NB4 (cell line): ENCODE measurements at regions not wholly inside any gene's neighbourhood (a gene's known extent, or its start where the extent isn't known, plus 50 kb on each side); places are given as distances from the start of the nearest gene placed in this dataset.

Experiments used
- POLR2A ChIP-seq: IDR thresholded peaks from 2 replicates; pipeline ENCODE4 v1.6.1; 2011; ENCODE audit warnings: mild to moderate bottlenecking; ENCODE audit not compliant: insufficient read length; ENCODE audit errors: extremely low read depth
- TF ChIP-seq, protein P1 (sequence below): IDR thresholded peaks from one replicate; pipeline ENCODE4 v1.5.1; 2012; ENCODE audit warnings: low read depth, low read length
- TF ChIP-seq, protein P2 (sequence below): IDR thresholded peaks from 2 replicates; pipeline ENCODE4 v1.6.1; 2011; ENCODE audit warnings: low read depth, low read length

DNA sequence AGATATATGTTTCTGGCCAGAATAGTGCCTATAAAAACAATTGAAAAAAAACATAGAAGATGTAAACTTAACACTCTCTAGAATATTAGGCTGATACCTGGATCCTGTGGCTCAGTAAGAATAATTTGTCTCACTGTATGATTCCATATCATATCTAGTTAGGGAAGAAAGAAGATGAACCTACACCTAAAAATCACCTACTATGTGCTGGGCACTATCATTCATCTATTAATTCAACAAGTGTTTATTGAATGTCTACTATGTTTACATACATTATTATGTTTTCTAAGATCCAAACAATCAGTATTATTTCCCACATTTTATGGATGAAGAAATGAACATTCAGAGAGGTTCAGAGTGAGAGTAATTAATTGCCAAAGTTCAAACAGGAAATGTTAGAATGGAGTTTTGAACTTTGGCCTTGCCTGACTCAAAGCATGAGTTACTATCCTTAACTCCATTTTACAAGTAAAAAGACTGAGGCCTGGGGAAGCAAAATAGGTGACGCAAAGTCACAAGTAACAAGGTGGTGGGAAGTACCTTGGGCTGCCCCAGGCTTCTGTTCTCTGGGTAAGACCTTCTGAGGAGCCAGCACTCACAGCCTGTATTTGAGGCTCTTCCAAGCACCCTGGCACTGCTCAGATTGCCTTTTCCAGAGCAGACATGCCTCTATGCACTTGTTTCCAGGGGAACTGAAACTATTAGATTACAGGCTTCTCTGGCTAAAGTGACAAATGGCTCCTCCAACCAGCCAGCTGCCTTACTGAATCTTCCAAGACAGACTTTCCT is 111.1 kb upstream of the ACSL4 start:
- no peak for TF ChIP-seq POLR2A
- TF ChIP-seq, protein P1, sequence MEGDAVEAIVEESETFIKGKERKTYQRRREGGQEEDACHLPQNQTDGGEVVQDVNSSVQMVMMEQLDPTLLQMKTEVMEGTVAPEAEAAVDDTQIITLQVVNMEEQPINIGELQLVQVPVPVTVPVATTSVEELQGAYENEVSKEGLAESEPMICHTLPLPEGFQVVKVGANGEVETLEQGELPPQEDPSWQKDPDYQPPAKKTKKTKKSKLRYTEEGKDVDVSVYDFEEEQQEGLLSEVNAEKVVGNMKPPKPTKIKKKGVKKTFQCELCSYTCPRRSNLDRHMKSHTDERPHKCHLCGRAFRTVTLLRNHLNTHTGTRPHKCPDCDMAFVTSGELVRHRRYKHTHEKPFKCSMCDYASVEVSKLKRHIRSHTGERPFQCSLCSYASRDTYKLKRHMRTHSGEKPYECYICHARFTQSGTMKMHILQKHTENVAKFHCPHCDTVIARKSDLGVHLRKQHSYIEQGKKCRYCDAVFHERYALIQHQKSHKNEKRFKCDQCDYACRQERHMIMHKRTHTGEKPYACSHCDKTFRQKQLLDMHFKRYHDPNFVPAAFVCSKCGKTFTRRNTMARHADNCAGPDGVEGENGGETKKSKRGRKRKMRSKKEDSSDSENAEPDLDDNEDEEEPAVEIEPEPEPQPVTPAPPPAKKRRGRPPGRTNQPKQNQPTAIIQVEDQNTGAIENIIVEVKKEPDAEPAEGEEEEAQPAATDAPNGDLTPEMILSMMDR: no peak
- TF ChIP-seq, protein P2, sequence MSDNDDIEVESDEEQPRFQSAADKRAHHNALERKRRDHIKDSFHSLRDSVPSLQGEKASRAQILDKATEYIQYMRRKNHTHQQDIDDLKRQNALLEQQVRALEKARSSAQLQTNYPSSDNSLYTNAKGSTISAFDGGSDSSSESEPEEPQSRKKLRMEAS: no peak
